K562 (cell line): ENCODE measurements at regions not wholly inside any gene's neighbourhood (a gene's known extent, or its start where the extent isn't known, plus 50 kb on each side); places are given as distances from the start of the nearest gene placed in this dataset.

Source experiments
- CEBPB ChIP-seq: fragments of 450-650 bp; IDR thresholded peaks from 2 replicates; pipeline ENCODE4 v1.6.1; 2016; ENCODE audit warnings: missing genetic modification characterization, missing compliant biosample characterization
- GABPB2 ChIP-seq: fragments of 250-450 bp; sonication (Bioruptor Pico); conservative IDR thresholded peaks from 2 replicates; pipeline ENCODE4 v1.5.1; 2021; ENCODE audit warnings: mild to moderate bottlenecking
- PHB ChIP-seq: fragments of 250-450 bp; sonication (Bioruptor Pico); IDR thresholded peaks from 2 replicates; pipeline ENCODE4 v1.5.0; 2021
- TAF15 ChIP-seq: fragments of 200-400 bp; formaldehyde crosslinking; IDR thresholded peaks from 2 replicates; pipeline ENCODE4 v1.6.1; 2017; ENCODE audit warnings: mild to moderate bottlenecking, low read depth, low read length, moderate library complexity
- YY1 ChIP-seq, 3 experiments: IDR thresholded peaks; 2 replicates each; pipeline ENCODE4 v1.6.1; 2011; ENCODE audit warnings: low read length in 2 of 3, mild to moderate bottlenecking in 2 of 3, moderate library complexity in 2 of 3, borderline replicate concordance in 1 of 3, control low read depth in 1 of 3, low read depth in 1 of 3; ENCODE audit not compliant: insufficient read depth in 3 of 3, insufficient replicate concordance in 2 of 3, control insufficient read depth in 1 of 3, insufficient read length in 1 of 3; ENCODE audit errors: extremely low read depth in 1 of 3

GRCh38 chr9:109934857-109935215, 154.8 kb downstream of the PALM2AKAP2 start:
- TF ChIP-seq TAF15 = no peak
- no peak for TF ChIP-seq PHB
- TF ChIP-seq GABPB2 (CRISPR knock-in tag) = no peak
- no peak for TF ChIP-seq CEBPB (tag)
- TF ChIP-seq YY1 (IDR thresholded peaks at IDR 0.05; ENCODE audit: borderline replicate concordance in 1 of 3, control insufficient read depth in 1 of 3, extremely low read depth in 1 of 3, insufficient read depth in 3 of 3, insufficient read length in 1 of 3, insufficient replicate concordance in 2 of 3, low read depth in 1 of 3, low read length in 2 of 3) = no peak
